22Rv1 (cell line): ENCODE measurements at regions not wholly inside any gene's neighbourhood (a gene's known extent, or its start where the extent isn't known, plus 50 kb on each side); places are given as distances from the start of the nearest gene placed in this dataset.
"Not testable (repeated sequence)": the region's sequence is repeated elsewhere in the genome, so short reads cannot be mapped to it uniquely, and the experiment has no call there.

ENCODE experiments used
- H3K27ac ChIP-seq: fragments of 450-650 bp; 2 replicates; pipeline ENCODE4 v1.5.1; 2017
- ZFX ChIP-seq: fragments of 450-650 bp; IDR thresholded peaks from 2 replicates; pipeline ENCODE4 v1.6.1; 2017; ENCODE audit warnings: antibody characterized with exemption, borderline replicate concordance
- TF ChIP-seq, protein P1 (sequence below): fragments of 450-650 bp; IDR thresholded peaks from 2 replicates; pipeline ENCODE4 v1.5.1; 2017; ENCODE audit warnings: mild to moderate bottlenecking

DNA sequence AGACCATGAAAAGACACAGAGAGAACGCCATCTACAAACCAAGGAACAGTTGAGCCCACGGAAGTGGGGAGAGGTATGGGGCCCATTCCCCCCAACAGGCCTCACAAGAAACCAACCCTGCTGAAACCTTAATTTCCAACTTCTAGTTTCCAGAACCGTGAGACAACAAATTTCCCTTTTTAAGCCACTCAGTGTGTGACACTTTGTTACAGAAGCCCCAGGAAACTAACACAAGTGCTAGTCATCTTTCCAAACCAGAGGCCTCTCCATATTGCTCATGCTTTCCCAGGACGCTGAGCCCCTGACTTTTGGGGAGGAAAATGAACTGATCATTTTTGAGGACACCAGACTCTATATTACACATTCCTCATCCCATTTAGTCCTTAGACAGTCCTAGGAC lies 186.8 kb downstream of the NUFIP1 start:
- no peak overlapping the region for H3K27ac ChIP-seq

DNA sequence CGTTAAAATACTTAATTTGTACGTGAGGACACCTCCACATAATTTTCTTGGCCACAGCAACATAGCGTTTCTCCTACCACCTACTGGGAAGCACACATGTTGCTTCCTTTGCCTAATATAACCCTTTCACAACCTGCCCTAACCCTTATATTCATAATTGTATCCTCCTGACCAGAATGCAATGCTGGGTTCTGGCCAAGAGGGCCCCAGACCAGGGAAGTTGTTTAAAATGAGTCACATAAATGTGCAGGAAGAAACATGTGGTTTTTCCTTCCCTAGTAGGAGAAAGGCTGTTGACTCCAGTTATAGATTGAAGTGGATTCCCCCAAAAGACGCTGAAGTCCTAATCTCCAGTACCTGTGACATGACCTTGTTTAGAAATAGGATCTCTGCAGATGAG lies 187.3 kb downstream of the NUFIP1 start:
- no peak for TF ChIP-seq ZFX
- TF ChIP-seq, protein P1, sequence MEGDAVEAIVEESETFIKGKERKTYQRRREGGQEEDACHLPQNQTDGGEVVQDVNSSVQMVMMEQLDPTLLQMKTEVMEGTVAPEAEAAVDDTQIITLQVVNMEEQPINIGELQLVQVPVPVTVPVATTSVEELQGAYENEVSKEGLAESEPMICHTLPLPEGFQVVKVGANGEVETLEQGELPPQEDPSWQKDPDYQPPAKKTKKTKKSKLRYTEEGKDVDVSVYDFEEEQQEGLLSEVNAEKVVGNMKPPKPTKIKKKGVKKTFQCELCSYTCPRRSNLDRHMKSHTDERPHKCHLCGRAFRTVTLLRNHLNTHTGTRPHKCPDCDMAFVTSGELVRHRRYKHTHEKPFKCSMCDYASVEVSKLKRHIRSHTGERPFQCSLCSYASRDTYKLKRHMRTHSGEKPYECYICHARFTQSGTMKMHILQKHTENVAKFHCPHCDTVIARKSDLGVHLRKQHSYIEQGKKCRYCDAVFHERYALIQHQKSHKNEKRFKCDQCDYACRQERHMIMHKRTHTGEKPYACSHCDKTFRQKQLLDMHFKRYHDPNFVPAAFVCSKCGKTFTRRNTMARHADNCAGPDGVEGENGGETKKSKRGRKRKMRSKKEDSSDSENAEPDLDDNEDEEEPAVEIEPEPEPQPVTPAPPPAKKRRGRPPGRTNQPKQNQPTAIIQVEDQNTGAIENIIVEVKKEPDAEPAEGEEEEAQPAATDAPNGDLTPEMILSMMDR: no peak
- no peak overlapping the region for H3K27ac ChIP-seq

More for the DNA sequence above, 186.8 kb downstream of the NUFIP1 start:
- no peak for TF ChIP-seq ZFX
- TF ChIP-seq, protein P1: no peak

DNA sequence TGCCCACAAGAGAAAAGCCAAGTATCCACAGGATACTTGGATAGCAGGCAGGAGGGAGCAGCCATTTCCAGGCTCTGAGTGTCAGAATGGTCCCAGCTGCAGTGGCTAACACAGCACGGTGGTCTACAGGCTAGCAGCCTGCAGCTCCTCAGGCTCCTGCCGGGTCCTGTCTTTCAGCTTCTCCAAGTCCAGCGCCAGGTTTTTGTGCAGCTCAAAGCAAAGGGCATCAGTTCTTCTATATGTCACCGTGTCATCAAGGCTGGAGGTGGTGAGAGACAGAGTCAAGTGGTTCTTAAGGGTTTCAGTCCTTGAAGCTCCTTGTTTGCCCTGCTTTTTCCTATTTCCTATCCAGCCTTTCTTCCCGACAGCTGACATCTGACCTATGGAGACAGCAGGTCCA lies 188.6 kb downstream of the NUFIP1 start:
- no peak overlapping the region for H3K27ac ChIP-seq
- TF ChIP-seq ZFX: no peak
- TF ChIP-seq, protein P1: no peak

DNA sequence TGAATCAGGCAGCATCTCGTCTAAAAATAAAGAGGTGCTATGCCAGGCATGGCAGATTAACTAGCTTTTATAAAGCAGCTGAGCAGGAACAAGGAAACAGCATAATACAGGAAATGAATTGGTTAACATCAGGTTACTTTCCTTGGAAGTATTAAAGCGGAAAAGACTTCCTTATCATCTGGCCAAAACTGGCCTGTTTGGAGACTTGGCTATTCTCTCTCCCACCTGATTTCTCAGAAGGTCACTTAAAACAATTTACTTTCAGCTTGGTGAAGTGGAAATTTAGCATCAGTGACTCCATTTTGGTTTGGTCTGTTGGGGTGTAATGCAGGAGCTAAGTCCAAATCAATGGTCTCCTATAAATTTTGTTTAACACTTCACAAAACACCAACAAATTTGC lies 191.6 kb downstream of the NUFIP1 start:
- no peak overlapping the region for H3K27ac ChIP-seq
- no peak for TF ChIP-seq ZFX
- TF ChIP-seq, protein P1: no peak

DNA sequence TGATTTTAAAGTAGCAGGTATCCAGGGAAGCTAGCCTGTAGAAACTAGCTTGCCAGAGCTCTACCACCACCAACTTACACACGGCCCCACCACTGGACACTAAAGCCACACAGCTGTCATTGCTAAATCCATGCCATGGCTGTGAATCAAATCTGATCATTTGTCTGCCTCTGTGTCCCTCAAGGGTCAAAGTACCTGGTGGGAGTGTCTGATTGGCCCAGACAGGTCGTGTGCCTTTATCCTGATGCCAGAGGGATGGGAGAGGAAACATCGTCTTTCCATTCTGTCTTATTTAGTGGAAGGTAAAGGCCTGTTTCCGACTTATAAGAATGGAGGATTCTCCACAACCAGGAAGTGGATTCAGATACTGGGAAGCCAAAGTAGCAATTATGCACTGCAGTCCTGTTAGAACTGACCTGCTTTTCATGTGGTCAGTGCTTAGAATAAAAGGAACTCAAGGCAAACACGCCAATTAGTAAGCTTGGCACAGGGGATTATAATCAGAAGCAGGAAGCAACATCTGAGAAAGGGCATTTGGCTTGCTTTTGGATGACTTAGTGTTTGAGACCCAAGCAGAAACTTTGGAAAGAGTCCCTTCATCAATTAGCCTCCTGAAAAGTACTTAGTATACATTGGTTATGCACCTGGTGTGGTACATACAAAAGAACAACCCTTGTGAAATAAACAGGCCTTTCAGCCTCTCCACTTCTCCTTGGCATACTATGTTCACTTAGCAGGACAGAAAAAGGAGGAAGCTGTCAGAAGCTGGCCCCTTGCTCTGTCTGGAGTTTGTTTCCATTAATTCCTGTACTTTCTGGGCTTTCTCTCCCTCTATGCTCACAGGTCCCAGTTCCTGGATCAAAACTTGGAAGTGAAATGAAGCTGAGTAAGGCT lies 192.4 kb downstream of the NUFIP1 start:
- TF ChIP-seq, protein P1: no peak
- TF ChIP-seq ZFX: no peak

DNA sequence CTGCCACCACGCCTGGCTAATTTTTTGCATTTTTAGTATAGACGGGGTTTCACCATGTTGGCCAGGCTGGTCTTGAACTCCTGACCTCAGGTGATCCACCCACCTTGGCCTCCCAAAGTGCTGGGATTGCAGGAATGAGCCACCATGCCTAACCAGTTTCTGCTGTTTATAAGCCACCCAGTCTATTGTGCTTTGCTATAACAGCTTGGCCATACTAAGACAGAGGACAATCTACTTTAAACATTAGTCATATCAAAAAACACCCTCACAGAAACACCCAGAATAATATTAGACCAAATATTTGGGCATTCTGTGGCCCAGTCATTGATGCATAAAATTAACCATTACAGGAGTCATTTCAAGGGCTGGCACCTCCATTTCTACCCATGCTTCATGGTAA lies 193.2 kb downstream of the NUFIP1 start:
- not testable (repeated sequence) for H3K27ac ChIP-seq

More for the DNA sequence above, 192.4 kb downstream of the NUFIP1 start:
- H3K27ac ChIP-seq: no peak overlapping the region

DNA sequence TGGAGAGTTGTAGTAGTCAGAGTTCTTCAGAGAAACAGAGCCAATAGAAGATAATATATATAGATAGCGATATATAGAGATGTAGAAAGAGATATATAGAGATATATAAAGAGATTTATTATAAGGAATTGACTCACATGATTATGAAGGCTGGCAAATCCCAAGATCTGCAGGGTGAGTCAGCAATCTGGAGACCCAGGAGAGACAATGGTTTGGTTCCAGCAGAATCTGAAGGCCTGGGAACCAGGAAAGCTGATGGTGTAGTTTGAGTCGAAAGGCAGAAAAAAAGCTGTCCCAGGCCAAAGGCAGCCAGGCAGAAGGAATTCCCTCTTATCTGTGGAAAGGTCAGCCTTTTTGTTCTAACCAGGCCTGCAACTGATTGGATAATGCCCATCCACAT lies 194.1 kb downstream of the NUFIP1 start:
- no peak overlapping the region for H3K27ac ChIP-seq
- TF ChIP-seq, protein P1: no peak
- TF ChIP-seq ZFX: no peak
